HG02981 (cell line): ENCODE measurements at regions not wholly inside any gene's neighbourhood (a gene's known extent, or its start where the extent isn't known, plus 50 kb on each side); places are given as distances from the start of the nearest gene placed in this dataset.

ENCODE experiments used
- ATAC-seq: cut with Tn5 transposase; IDR thresholded peaks from one replicate; pipeline ENCODE4 v1.9.1; 2021; ENCODE audit warnings: mild to moderate bottlenecking, moderate library complexity; ENCODE audit not compliant: unreplicated experiment

GRCh38 chr17:79144133-79144532 lies 69.5 kb downstream of the ENGASE start:
- ATAC-seq = no peak

DNA sequence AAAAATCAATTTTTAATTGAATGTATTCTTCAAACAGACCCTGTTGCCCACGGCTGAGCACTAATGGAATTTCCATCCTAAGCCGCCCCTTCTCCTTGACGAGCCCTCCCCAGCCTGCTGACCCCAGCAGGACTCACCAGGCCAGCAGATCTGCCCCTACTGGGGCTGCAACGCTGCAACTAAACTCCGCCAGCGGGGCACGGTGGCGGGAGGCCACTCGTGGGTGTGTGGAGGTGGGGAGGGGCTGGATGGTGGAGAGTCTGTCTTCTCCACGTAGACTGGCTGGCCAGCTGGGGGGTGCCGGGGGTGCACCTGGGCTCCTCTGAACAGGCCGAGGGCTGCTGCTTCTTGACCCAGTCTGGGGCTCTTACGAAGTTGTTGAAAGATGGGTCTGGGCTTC lies 67.8 kb downstream of the ENGASE start:
- no peak for ATAC-seq

- ATAC-seq = no peak
Measured at GRCh38 chr17:79141578-79142355, 67.1 kb downstream of the ENGASE start.

GRCh38 chr17:79138826-79139225 lies 64.2 kb downstream of the ENGASE start:
- no peak for ATAC-seq

DNA sequence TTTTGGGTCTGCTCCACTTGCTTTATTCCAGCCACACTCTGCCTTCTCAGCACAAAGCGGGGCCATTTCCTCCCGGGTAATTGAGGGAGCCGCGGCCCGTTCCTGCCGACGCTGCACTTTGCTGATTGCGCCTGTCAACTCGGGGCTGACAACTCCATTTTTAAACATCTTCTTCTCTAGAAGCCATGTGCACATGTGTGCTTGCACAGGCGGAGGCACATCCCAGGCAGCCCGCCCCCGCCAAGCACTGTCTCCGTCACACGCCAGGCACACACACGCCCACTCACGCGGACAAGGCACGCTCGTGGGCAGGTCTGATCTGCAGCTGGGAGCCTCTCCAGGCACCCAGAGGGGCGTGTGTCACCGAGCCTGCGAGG lies 63.2 kb downstream of the ENGASE start:
- no peak for ATAC-seq

GRCh38 chr17:79137015-79137788 lies 62.6 kb downstream of the ENGASE start:
- ATAC-seq = no peak

GRCh38 chr17:79136596-79136995 lies 62.0 kb downstream of the ENGASE start:
- ATAC-seq = no peak
